Activated CD4-positive, alpha-beta T cell treated with anti-CD3 and anti-CD28 coated beads, Interleukin-2, amount 10 ng/mL, durations not matched to agents 24 days and 14 days (primary cell): ENCODE measurements at regions not wholly inside any gene's neighbourhood (a gene's known extent, or its start where the extent isn't known, plus 50 kb on each side); places are given as distances from the start of the nearest gene placed in this dataset.

Experiments
- DNase-seq: peaks from one replicate; pipeline ENCODE4 v3.0.0; 2022
- H3K27ac Mint-ChIP-seq: one replicate; pipeline ENCODE4 v1.8.0; 2022; ENCODE audit warnings: mild to moderate bottlenecking, mixed read lengths
- H3K27me3 Mint-ChIP-seq: one replicate; pipeline ENCODE4 v1.8.0; 2022; ENCODE audit warnings: mixed read lengths
- H3K36me3 Mint-ChIP-seq: one replicate; pipeline ENCODE4 v1.8.0; 2022; ENCODE audit warnings: low read depth, mild to moderate bottlenecking, mixed read lengths
- H3K4me1 Mint-ChIP-seq: one replicate; pipeline ENCODE4 v1.8.0; 2021; ENCODE audit warnings: mixed read lengths
- H3K4me3 Mint-ChIP-seq: one replicate; pipeline ENCODE4 v1.8.0; 2022; ENCODE audit warnings: mild to moderate bottlenecking, moderate library complexity, mixed read lengths
- H3K9me3 Mint-ChIP-seq: one replicate; pipeline ENCODE4 v1.8.0; 2021; ENCODE audit warnings: mixed read lengths
- intact Hi-C: fragments of 100-400 bp; cut with micrococcal nuclease; formaldehyde crosslinking; loops from one replicate; pipeline ENCODE4 v1.15.1; 2023

DNA sequence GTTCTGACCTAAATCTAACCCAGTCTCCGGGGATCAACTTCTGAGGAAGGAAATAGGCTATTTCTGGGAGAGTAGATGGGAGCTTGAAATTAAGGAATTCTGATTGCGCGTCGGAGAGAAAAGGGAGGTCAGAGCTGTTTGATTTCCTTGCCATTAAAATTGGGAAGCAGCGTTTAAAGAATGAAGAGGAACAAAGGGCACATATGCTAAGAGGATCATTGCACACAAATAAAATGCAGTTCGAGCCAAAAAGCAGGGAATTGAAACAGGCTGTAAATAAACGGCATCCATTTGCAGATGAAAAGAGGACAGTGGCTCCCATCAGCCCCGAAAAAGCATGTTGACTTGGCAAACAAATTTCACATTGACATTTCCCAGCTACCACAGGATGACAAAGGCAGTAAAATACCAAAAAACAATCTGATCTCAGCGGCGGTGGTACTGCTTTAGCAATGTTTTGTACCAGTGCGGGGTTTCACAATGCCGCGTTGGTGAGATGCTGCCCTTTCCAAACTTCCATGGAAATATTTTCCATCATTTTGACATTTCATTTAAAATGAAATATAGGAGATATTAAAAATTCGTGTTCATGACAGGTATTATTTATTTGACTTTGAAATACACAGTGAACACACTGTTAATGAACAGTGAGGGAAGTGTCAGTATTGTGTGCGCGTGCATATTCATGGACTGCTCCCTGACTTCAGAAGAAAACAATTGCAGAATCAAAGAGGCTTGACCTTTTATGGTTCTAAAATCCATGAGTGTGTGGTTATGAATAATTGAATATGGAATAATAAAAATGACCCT lies 108.8 kb downstream of the SQOR start:
- H3K4me1 Mint-ChIP-seq, result no peaks in the 10 kb centered on the region
- intact Hi-C loops, result no loop called here
- H3K36me3 Mint-ChIP-seq, result no peaks in the 10 kb centered on the region
- no peak overlapping the region for H3K4me3 Mint-ChIP-seq
- no peak overlapping the region for H3K27ac Mint-ChIP-seq
- no peak for DNase-seq
- H3K27me3 Mint-ChIP-seq, result peaks cover 9% of the 10 kb centered on the region
- no peaks in the 10 kb centered on the region for H3K9me3 Mint-ChIP-seq

GRCh38 chr15:45744236-45744589 lies 109.4 kb downstream of the SQOR start:
- peaks cover 9% of the 10 kb centered on the region for H3K27me3 Mint-ChIP-seq

GRCh38 chr15:45747426-45747825 lies 112.6 kb downstream of the SQOR start:
- H3K27ac Mint-ChIP-seq, result no peak overlapping the region
- intact Hi-C loops, result no loop called here
- no peak overlapping the region for H3K4me3 Mint-ChIP-seq
- no peak for DNase-seq
- no peaks in the 10 kb centered on the region for H3K9me3 Mint-ChIP-seq
- no peaks in the 10 kb centered on the region for H3K36me3 Mint-ChIP-seq
- no peaks in the 10 kb centered on the region for H3K27me3 Mint-ChIP-seq
- no peaks in the 10 kb centered on the region for H3K4me1 Mint-ChIP-seq

More at GRCh38 chr15:45744236-45744589, 109.4 kb downstream of the SQOR start:
- no peak overlapping the region for H3K27ac Mint-ChIP-seq
- intact Hi-C loops, result no loop called here
- no peaks in the 10 kb centered on the region for H3K4me1 Mint-ChIP-seq
- no peak overlapping the region for H3K4me3 Mint-ChIP-seq
- no peak for DNase-seq
- H3K36me3 Mint-ChIP-seq, result no peaks in the 10 kb centered on the region
- H3K9me3 Mint-ChIP-seq, result no peaks in the 10 kb centered on the region

GRCh38 chr15:45751629-45752028 lies 116.8 kb downstream of the SQOR start:
- no peak overlapping the region for H3K4me3 Mint-ChIP-seq
- H3K9me3 Mint-ChIP-seq, result peaks cover 8% of the 10 kb centered on the region
- intact Hi-C loops, result no loop called here
- peaks cover 2% of the 10 kb centered on the region for H3K27me3 Mint-ChIP-seq
- no peaks in the 10 kb centered on the region for H3K36me3 Mint-ChIP-seq
- DNase-seq, result no peak
- no peaks in the 10 kb centered on the region for H3K4me1 Mint-ChIP-seq
- no peak overlapping the region for H3K27ac Mint-ChIP-seq

DNA sequence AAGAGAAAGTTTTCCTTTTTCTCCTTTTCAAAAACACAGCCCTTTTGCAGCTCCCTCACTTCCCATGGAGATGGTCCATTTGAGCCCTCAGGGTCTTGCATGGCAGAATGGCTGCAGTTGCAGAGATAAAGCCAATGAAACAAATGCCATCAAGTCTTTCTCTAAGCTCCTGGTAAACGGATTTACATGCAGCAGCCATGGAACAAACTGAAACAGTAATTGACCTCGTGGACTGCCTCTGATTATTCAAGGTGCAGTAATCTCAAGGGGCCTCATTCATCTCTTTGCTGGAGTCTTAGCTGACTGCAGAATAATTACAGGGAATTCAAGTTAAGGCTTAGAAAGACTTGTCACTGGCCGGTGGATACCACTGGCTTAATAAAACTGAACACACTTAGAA lies 125.1 kb downstream of the SQOR start:
- Mint-ChIP-seq H3K36me3 (no peaks in the 10 kb centered on the region), H3K27me3 (peaks cover 2% of the 10 kb centered on the region), H3K4me1 (no peaks in the 10 kb centered on the region), H3K27ac (no peak overlapping the region), H3K9me3 (no peaks in the 10 kb centered on the region), H3K4me3 (no peak overlapping the region)
- no peak for DNase-seq
- intact Hi-C loops, result no loop called here

GRCh38 chr15:45762726-45763125 lies 127.9 kb downstream of the SQOR start:
- intact Hi-C loops, result no loop called here

GRCh38 chr15:45763170-45763869 lies 128.5 kb downstream of the SQOR start:
- H3K9me3 Mint-ChIP-seq, result no peaks in the 10 kb centered on the region
- intact Hi-C loops, result no loop called here
- H3K27me3 Mint-ChIP-seq, result no peaks in the 10 kb centered on the region
- no peak for DNase-seq
- no peaks in the 10 kb centered on the region for H3K4me1 Mint-ChIP-seq
- H3K4me3 Mint-ChIP-seq, result no peak overlapping the region
- H3K36me3 Mint-ChIP-seq, result no peaks in the 10 kb centered on the region
- H3K27ac Mint-ChIP-seq, result no peak overlapping the region

More at GRCh38 chr15:45762726-45763125, 127.9 kb downstream of the SQOR start:
- H3K4me3 Mint-ChIP-seq, result no peak overlapping the region
- no peaks in the 10 kb centered on the region for H3K36me3 Mint-ChIP-seq
- no peak overlapping the region for H3K27ac Mint-ChIP-seq
- DNase-seq, result no peak
- H3K4me1 Mint-ChIP-seq, result no peaks in the 10 kb centered on the region
- H3K9me3 Mint-ChIP-seq, result no peaks in the 10 kb centered on the region
- no peaks in the 10 kb centered on the region for H3K27me3 Mint-ChIP-seq

- Mint-ChIP-seq H3K4me3 (no peak overlapping the region), H3K27ac (no peak overlapping the region), H3K9me3 (no peaks in the 10 kb centered on the region), H3K36me3 (no peaks in the 10 kb centered on the region), H3K27me3 (peaks cover 10% of the 10 kb centered on the region), H3K4me1 (no peaks in the 10 kb centered on the region)
- intact Hi-C loops, result no loop called here
- DNase-seq, result no peak
These were observed 138.3 kb downstream of the SQOR start for GRCh38 chr15:45773149-45773548.

- Mint-ChIP-seq H3K27ac (no peak overlapping the region), H3K36me3 (no peaks in the 10 kb centered on the region), H3K4me1 (no peaks in the 10 kb centered on the region), H3K4me3 (no peak overlapping the region), H3K9me3 (no peaks in the 10 kb centered on the region), H3K27me3 (peaks cover 14% of the 10 kb centered on the region)
- intact Hi-C loops, result no loop called here
- DNase-seq, result no peak
These were observed 141.9 kb downstream of the SQOR start for GRCh38 chr15:45776772-45777171.

DNA sequence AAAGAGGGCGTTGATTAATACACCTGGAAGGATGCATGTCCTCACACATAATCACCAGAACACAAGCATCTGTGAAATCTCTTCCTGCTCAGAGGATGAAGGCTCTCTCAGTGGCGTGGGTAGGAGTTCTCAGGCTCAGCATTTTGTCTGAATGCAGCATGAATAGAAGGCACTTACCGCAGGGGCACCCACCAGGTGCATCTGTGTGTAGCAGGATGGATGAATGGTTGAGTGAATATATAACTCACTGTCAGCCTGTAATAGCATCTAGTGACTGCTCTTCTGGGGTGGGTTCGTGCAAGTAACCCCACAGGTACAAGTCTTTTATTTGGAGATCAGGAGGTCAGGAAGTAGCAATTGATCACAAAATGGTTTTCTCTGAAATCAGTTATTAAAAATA lies 143.0 kb downstream of the SQOR start:
- Mint-ChIP-seq H3K27ac (no peak overlapping the region), H3K4me1 (no peaks in the 10 kb centered on the region), H3K36me3 (no peaks in the 10 kb centered on the region), H3K4me3 (no peak overlapping the region), H3K27me3 (peaks cover 12% of the 10 kb centered on the region), H3K9me3 (no peaks in the 10 kb centered on the region)
- DNase-seq, result no peak
- intact Hi-C loops, result no loop called here

GRCh38 chr15:45780352-45780751 lies 145.5 kb downstream of the SQOR start:
- no peak overlapping the region for H3K4me3 Mint-ChIP-seq
- H3K36me3 Mint-ChIP-seq, result no peaks in the 10 kb centered on the region
- peaks cover 9% of the 10 kb centered on the region for H3K27me3 Mint-ChIP-seq
- no peak overlapping the region for H3K27ac Mint-ChIP-seq
- H3K9me3 Mint-ChIP-seq, result no peaks in the 10 kb centered on the region
- H3K4me1 Mint-ChIP-seq, result no peaks in the 10 kb centered on the region
- intact Hi-C loops, result no loop called here
- DNase-seq, result no peak

DNA sequence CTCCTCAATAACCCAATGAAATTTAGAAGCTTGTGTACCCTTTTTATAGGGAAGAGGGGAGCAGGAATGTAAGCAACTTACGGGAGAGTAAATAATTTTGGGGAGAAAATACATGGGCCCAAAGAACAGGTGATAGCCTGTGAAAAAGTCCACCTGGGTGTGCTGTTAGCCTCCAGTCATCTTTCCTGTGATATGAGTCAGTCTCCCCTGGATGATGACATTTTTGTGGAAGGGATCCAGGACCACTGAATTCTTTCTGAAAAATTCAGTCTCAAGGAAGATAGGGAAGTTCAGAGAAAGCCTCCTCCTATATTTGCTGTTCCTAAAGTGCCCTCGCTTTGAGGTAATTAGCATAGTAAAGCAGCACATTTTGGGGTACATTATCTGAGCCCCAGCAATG lies 149.8 kb downstream of the SQOR start:
- Mint-ChIP-seq H3K4me1 (no peaks in the 10 kb centered on the region), H3K27ac (no peak overlapping the region), H3K27me3 (peaks cover 2% of the 10 kb centered on the region), H3K36me3 (no peaks in the 10 kb centered on the region), H3K4me3 (no peak overlapping the region), H3K9me3 (no peaks in the 10 kb centered on the region)
- intact Hi-C loops, result no loop called here
- no peak for DNase-seq

GRCh38 chr15:45785897-45786296 lies 151.1 kb downstream of the SQOR start:
- Mint-ChIP-seq H3K27me3 (no peaks in the 10 kb centered on the region), H3K27ac (no peak overlapping the region), H3K36me3 (no peaks in the 10 kb centered on the region), H3K4me3 (no peak overlapping the region), H3K9me3 (no peaks in the 10 kb centered on the region), H3K4me1 (no peaks in the 10 kb centered on the region)
- DNase-seq, result no peak
- intact Hi-C loops, result no loop called here

DNA sequence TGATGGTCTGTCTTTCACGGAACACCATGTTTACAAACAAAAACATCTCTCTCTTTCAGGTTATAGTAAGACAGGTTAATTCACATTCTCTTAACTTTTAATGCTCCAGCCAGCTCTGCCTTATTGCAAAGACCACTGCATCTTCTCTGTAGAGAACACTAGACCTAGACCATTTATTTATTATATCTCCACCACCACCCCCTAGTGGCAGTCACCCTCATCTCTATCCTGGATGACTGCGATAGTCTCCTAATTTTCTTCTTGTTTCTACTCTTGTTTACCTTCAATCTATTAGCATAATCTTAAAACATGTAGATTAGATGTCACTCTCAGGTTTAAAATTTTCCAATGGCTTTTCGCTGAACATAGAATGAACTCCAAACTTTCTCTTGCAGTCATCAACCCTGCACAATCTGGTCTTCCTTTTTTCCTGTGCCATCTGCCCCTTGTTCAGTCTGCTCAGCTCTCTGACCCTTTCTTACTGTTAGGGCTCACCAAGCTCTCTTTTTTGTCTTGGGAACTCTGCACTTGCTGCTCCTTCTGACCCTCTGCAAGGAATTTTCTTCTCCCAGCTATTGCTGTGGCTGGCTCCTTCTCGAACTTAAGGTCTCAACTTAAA lies 155.6 kb downstream of the SQOR start:
- H3K4me3 Mint-ChIP-seq, result no peak overlapping the region
- DNase-seq, result peak; percentile 60
- peaks cover 4% of the 10 kb centered on the region for H3K27me3 Mint-ChIP-seq
- intact Hi-C loops, result loop anchor here (5.0 kb wide), 1 partner anchor 78 kb away; no protein-coding TSS in a partner anchor
- no peaks in the 10 kb centered on the region for H3K9me3 Mint-ChIP-seq
- no peaks in the 10 kb centered on the region for H3K4me1 Mint-ChIP-seq
- no peak overlapping the region for H3K27ac Mint-ChIP-seq
- H3K36me3 Mint-ChIP-seq, result no peaks in the 10 kb centered on the region
